ENCODE measurements at regions not wholly inside any gene's neighbourhood (a gene's known extent, or its start where the extent isn't known, plus 50 kb on each side); places are given as distances from the start of the nearest gene placed in this dataset.
A peak's percentile ranks its signal among the peaks of the same experiment; 100 is the strongest.

- intact Hi-C loops (cut with DNase I) = no loop called here
- DNase-seq (no peak), ATAC-seq (no peak)
- Histone ChIP-seq H3K36me3 (no peaks in the 10 kb centered on the region), H3K27me3 (no peaks in the 10 kb centered on the region), H3K27ac (no peak overlapping the region), H3K4me3 (no peak overlapping the region), H3K4me1 (peaks cover 16% of the 10 kb centered on the region), H3K9me3 (no peaks in the 10 kb centered on the region)
- TF ChIP-seq CTCF (IDR thresholded peaks at IDR 0.05) = no peak
Observed at GRCh38 chr15:96262549-96263489, 67.7 kb upstream of the NR2F2 start.

GRCh38 chr15:96264351-96264798 is 66.1 kb upstream of the NR2F2 start:
- no peaks in the 10 kb centered on the region for H3K9me3 ChIP-seq
- ATAC-seq (peak; percentile 96), DNase-seq (no peak)
- no peaks in the 10 kb centered on the region for H3K36me3 ChIP-seq
- peak overlapping the region; percentile 39 for H3K27ac ChIP-seq
- H3K4me1 ChIP-seq = peaks cover 16% of the 10 kb centered on the region
- intact Hi-C loops (cut with DNase I) = no loop called here
- no peak for TF ChIP-seq CTCF (IDR thresholded peaks at IDR 0.05)
- H3K27me3 ChIP-seq = no peaks in the 10 kb centered on the region
- H3K4me3 ChIP-seq = no peak overlapping the region

- no peak for TF ChIP-seq CTCF (IDR thresholded peaks at IDR 0.05)
- intact Hi-C loops (cut with DNase I) = no loop called here
- Histone ChIP-seq H3K36me3 (no peaks in the 10 kb centered on the region), H3K27ac (peak overlapping the region; percentile 39), H3K4me3 (no peak overlapping the region), H3K9me3 (no peaks in the 10 kb centered on the region), H3K4me1 (peaks cover 16% of the 10 kb centered on the region), H3K27me3 (no peaks in the 10 kb centered on the region)
- DNase-seq = no peak
- ATAC-seq = peak; percentile 59
Observed at GRCh38 chr15:96264801-96265515, 65.5 kb upstream of the NR2F2 start.

GRCh38 chr15:96266456-96266855 is 64.0 kb upstream of the NR2F2 start:
- no peaks in the 10 kb centered on the region for H3K9me3 ChIP-seq
- no peak overlapping the region for H3K4me3 ChIP-seq
- H3K36me3 ChIP-seq = no peaks in the 10 kb centered on the region
- H3K4me1 ChIP-seq = peaks cover 16% of the 10 kb centered on the region
- intact Hi-C loops (cut with DNase I) = no loop called here
- H3K27me3 ChIP-seq = no peaks in the 10 kb centered on the region
- no peak overlapping the region for H3K27ac ChIP-seq
- DNase-seq (no peak), ATAC-seq (no peak)
- TF ChIP-seq CTCF (IDR thresholded peaks at IDR 0.05) = no peak

GRCh38 chr15:96267463-96267862 is 63.0 kb upstream of the NR2F2 start:
- Histone ChIP-seq H3K9me3 (no peaks in the 10 kb centered on the region), H3K4me1 (peaks cover 12% of the 10 kb centered on the region), H3K36me3 (no peaks in the 10 kb centered on the region), H3K27ac (no peak overlapping the region), H3K27me3 (no peaks in the 10 kb centered on the region), H3K4me3 (no peak overlapping the region)
- DNase-seq = no peak
- TF ChIP-seq CTCF (IDR thresholded peaks at IDR 0.05) = no peak
- ATAC-seq = no peak
- intact Hi-C loops (cut with DNase I) = no loop called here
